A549 (cell line): ENCODE measurements at regions not wholly inside any gene's neighbourhood (a gene's known extent, or its start where the extent isn't known, plus 50 kb on each side); places are given as distances from the start of the nearest gene placed in this dataset.

Experiments
- CHD2 ChIP-seq: fragments of 150-350 bp; IDR thresholded peaks from 2 replicates; pipeline ENCODE4 v1.6.1; 2014; ENCODE audit warnings: low read length; ENCODE audit not compliant: partially characterized antibody
- EP300 ChIP-seq, 2 experiments: fragments of >200 bp; sonication (Bioruptor Twin); formaldehyde crosslinking; IDR thresholded peaks; 2 replicates in 1 of 2; 3 replicates in 1 of 2; pipeline ENCODE4 v1.6.1; 2016 to 2017
- HOXB5 ChIP-seq: fragments of 250-450 bp; sonication (Bioruptor Pico); IDR thresholded peaks from 2 replicates; pipeline ENCODE4 v1.5.0; 2020; ENCODE audit warnings: mild to moderate bottlenecking, moderate library complexity
- NFE2L2 ChIP-seq: fragments of 150-350 bp; conservative IDR thresholded peaks from 2 replicates; pipeline ENCODE4 v1.6.1; 2014; ENCODE audit warnings: low read length
- NPAS2 ChIP-seq: fragments of 250-450 bp; sonication (Bioruptor Pico); IDR thresholded peaks from 2 replicates; pipeline ENCODE4 v1.8.0; 2022; ENCODE audit warnings: mild to moderate bottlenecking, moderate library complexity, borderline replicate concordance
- PHF8 ChIP-seq: fragments of 200-600 bp; sonication (generic); IDR thresholded peaks from 2 replicates; pipeline ENCODE4 v1.6.1; 2016; ENCODE audit warnings: low read depth, mild to moderate bottlenecking, antibody characterized with exemption, moderate library complexity, borderline replicate concordance
- ZFP36 ChIP-seq: fragments of 450-650 bp; IDR thresholded peaks from 2 replicates; pipeline ENCODE4 v1.6.1; 2014; ENCODE audit warnings: borderline replicate concordance; ENCODE audit not compliant: partially characterized antibody
- TF ChIP-seq, protein P1 (sequence below): fragments of >200 bp; sonication (Bioruptor Twin); formaldehyde crosslinking; IDR thresholded peaks from 3 replicates; pipeline ENCODE4 v1.5.1; 2016
- TF ChIP-seq, protein P2 (sequence below): fragments of 150-350 bp; IDR thresholded peaks from 2 replicates; pipeline ENCODE4 v1.6.1; 2014; ENCODE audit warnings: low read depth, mild to moderate bottlenecking, low read length

DNA sequence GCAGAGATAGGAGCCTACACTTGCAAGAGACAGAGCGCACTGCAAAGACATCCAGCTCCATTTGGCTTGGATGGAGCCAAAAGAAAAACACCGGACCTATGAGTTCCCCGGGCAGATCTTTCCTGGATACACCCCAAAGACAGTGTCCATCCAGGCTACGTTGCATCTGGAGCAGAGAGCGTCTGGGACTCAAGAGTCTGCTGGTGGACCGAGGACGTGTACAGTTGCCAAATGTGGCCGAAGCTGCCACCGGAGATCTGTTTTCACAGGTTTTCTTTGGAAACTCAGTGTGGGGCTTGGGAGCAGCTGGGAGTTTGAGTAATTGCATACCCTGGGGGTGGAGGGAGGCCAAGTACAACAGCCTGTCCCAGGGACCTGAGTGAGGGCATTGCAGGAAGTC lies 192.3 kb upstream of the OSR1 start:
- TF ChIP-seq EP300 (IDR thresholded peaks at IDR 0.05), result no peak
- TF ChIP-seq, protein P1, sequence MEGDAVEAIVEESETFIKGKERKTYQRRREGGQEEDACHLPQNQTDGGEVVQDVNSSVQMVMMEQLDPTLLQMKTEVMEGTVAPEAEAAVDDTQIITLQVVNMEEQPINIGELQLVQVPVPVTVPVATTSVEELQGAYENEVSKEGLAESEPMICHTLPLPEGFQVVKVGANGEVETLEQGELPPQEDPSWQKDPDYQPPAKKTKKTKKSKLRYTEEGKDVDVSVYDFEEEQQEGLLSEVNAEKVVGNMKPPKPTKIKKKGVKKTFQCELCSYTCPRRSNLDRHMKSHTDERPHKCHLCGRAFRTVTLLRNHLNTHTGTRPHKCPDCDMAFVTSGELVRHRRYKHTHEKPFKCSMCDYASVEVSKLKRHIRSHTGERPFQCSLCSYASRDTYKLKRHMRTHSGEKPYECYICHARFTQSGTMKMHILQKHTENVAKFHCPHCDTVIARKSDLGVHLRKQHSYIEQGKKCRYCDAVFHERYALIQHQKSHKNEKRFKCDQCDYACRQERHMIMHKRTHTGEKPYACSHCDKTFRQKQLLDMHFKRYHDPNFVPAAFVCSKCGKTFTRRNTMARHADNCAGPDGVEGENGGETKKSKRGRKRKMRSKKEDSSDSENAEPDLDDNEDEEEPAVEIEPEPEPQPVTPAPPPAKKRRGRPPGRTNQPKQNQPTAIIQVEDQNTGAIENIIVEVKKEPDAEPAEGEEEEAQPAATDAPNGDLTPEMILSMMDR, result no peak
- TF ChIP-seq, protein P2, sequence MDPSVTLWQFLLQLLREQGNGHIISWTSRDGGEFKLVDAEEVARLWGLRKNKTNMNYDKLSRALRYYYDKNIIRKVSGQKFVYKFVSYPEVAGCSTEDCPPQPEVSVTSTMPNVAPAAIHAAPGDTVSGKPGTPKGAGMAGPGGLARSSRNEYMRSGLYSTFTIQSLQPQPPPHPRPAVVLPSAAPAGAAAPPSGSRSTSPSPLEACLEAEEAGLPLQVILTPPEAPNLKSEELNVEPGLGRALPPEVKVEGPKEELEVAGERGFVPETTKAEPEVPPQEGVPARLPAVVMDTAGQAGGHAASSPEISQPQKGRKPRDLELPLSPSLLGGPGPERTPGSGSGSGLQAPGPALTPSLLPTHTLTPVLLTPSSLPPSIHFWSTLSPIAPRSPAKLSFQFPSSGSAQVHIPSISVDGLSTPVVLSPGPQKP, result no peak
- TF ChIP-seq CHD2, result no peak
- no peak for TF ChIP-seq PHF8
- no peak for TF ChIP-seq HOXB5 (CRISPR knock-in tag)
- no peak for TF ChIP-seq NFE2L2
- no peak for TF ChIP-seq ZFP36
- no peak for TF ChIP-seq NPAS2 (CRISPR knock-in tag)
